ENCODE measurements at regions not wholly inside any gene's neighbourhood (a gene's known extent, or its start where the extent isn't known, plus 50 kb on each side); places are given as distances from the start of the nearest gene placed in this dataset.

- 86% methylated on average over 1 of the region's 2 CpGs for WGBS (ENCODE audit: insufficient coverage)
- Histone ChIP-seq H3K9me3 (replicated peaks in 1 of 2; ENCODE audit: control insufficient read depth in 1 of 2, insufficient read depth in 1 of 2, low read length in 2 of 2) (peaks cover 0 to 15% of the 10 kb centered on the region in 2 donors), H3K4me3 (replicated peaks in 1 of 3; ENCODE audit: low read depth in 2 of 3, low read length in 3 of 3) (no peak overlapping the region), H3K36me3 (replicated peaks in 1 of 2; ENCODE audit: control insufficient read depth in 1 of 2, insufficient read depth in 2 of 2, low read length in 2 of 2) (no peaks in the 10 kb centered on the region), H3K79me2 (ENCODE audit: insufficient read depth, low read length) (no peaks in the 10 kb centered on the region), H2AFZ (ENCODE audit: insufficient read depth, low read depth, low read length, poor library complexity, severe bottlenecking) (no peak overlapping the region), H4K20me1 (ENCODE audit: insufficient read depth, low read length) (no peaks in the 10 kb centered on the region), H3K4me1 (ENCODE audit: control insufficient read depth in 1 of 2, insufficient read depth in 2 of 2, low read length in 2 of 2) (no peaks in the 10 kb centered on the region), H3K27ac (ENCODE audit: low read depth in 1 of 2, low read length in 2 of 2) (no peak overlapping the region), H3K9ac (ENCODE audit: insufficient read depth, low read length, poor library complexity, severe bottlenecking) (no peak overlapping the region), H3K27me3 (ENCODE audit: control insufficient read depth in 2 of 2, insufficient read depth in 2 of 2, low read length in 2 of 2) (no peaks in the 10 kb centered on the region), H3K4me2 (replicated peaks; ENCODE audit: extremely low read depth, low read length, poor library complexity, severe bottlenecking) (no peak overlapping the region)
- Mint-ChIP-seq H3K36me3 (no peaks in the 10 kb centered on the region), H3K9me3 (peaks cover 0 to 8% (median 2%) of the 10 kb centered on the region in 7 donors), H3K4me1 (no peaks in the 10 kb centered on the region), H3K27ac (no peak overlapping the region), H3K27me3 (ENCODE audit: low read depth in 3 of 3) (peaks cover 0 to 2% (median 0%) of the 10 kb centered on the region in 3 donors), H3K4me3 (no peak overlapping the region)
- intact Hi-C loops (cut with micrococcal nuclease), result no loop called here
- DNase-seq, result no peak
- TF ChIP-seq CTCF (IDR thresholded peaks at IDR 0.05), result no peak
Observed at GRCh38 chr7:110291430-110291829, 799.5 kb upstream of the LRRN3 start.

GRCh38 chr7:110296321-110296720, 794.6 kb upstream of the LRRN3 start:
- Histone ChIP-seq H3K9me3 (replicated peaks in 1 of 2; ENCODE audit: control insufficient read depth in 1 of 2, insufficient read depth in 1 of 2, low read length in 2 of 2) (peaks cover 0 to 9% of the 10 kb centered on the region in 2 donors), H3K9ac (ENCODE audit: insufficient read depth, low read length, poor library complexity, severe bottlenecking) (no peak overlapping the region), H3K4me3 (replicated peaks in 1 of 3; ENCODE audit: low read depth in 2 of 3, low read length in 3 of 3) (no peak overlapping the region), H4K20me1 (ENCODE audit: insufficient read depth, low read length) (no peaks in the 10 kb centered on the region), H3K4me1 (ENCODE audit: control insufficient read depth in 1 of 2, insufficient read depth in 2 of 2, low read length in 2 of 2) (no peaks in the 10 kb centered on the region), H3K36me3 (replicated peaks in 1 of 2; ENCODE audit: control insufficient read depth in 1 of 2, insufficient read depth in 2 of 2, low read length in 2 of 2) (no peaks in the 10 kb centered on the region), H3K4me2 (replicated peaks; ENCODE audit: extremely low read depth, low read length, poor library complexity, severe bottlenecking) (no peak overlapping the region), H3K27me3 (ENCODE audit: control insufficient read depth in 2 of 2, insufficient read depth in 2 of 2, low read length in 2 of 2) (no peaks in the 10 kb centered on the region), H2AFZ (ENCODE audit: insufficient read depth, low read depth, low read length, poor library complexity, severe bottlenecking) (no peak overlapping the region), H3K27ac (ENCODE audit: low read depth in 1 of 2, low read length in 2 of 2) (no peak overlapping the region), H3K79me2 (ENCODE audit: insufficient read depth, low read length) (no peaks in the 10 kb centered on the region)
- H3K27ac Mint-ChIP-seq, result no peak overlapping the region
- intact Hi-C loops (cut with micrococcal nuclease), result no loop called here
- no peaks in the 10 kb centered on the region for H3K27me3 Mint-ChIP-seq (ENCODE audit: low read depth in 3 of 3)
- no peak overlapping the region for H3K4me3 Mint-ChIP-seq
- no CpG with 5 or more reads among the region's 1 CpG for WGBS (ENCODE audit: insufficient coverage)
- peaks cover 0 to 7% (median 2%) of the 10 kb centered on the region in 7 donors for H3K9me3 Mint-ChIP-seq
- no peaks in the 10 kb centered on the region for H3K4me1 Mint-ChIP-seq
- no peak for TF ChIP-seq CTCF (IDR thresholded peaks at IDR 0.05)
- DNase-seq, result no peak
- no peaks in the 10 kb centered on the region for H3K36me3 Mint-ChIP-seq
